ENCODE measurements at regions not wholly inside any gene's neighbourhood (a gene's known extent, or its start where the extent isn't known, plus 50 kb on each side); places are given as distances from the start of the nearest gene placed in this dataset.

DNA sequence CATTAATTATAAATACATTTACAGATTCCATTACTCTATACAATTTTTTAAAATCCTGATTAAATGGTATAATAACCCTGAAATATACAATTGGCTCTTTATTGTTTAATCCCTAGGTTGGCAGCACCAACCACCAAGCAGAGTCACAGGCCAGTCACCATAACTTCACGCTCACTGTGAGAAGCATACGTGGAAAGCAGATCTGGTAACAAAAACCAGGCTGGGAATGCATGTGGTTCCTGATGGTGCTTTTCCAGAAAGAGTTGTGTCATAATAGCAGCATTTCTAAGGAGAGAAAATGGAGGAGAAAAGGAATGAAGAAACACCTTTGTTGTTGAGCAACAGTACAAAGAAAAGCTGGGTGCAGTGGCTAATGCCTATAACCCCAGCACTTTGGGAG is 66.1 kb downstream of the SIX6 start:
- TF ChIP-seq, protein P1, sequence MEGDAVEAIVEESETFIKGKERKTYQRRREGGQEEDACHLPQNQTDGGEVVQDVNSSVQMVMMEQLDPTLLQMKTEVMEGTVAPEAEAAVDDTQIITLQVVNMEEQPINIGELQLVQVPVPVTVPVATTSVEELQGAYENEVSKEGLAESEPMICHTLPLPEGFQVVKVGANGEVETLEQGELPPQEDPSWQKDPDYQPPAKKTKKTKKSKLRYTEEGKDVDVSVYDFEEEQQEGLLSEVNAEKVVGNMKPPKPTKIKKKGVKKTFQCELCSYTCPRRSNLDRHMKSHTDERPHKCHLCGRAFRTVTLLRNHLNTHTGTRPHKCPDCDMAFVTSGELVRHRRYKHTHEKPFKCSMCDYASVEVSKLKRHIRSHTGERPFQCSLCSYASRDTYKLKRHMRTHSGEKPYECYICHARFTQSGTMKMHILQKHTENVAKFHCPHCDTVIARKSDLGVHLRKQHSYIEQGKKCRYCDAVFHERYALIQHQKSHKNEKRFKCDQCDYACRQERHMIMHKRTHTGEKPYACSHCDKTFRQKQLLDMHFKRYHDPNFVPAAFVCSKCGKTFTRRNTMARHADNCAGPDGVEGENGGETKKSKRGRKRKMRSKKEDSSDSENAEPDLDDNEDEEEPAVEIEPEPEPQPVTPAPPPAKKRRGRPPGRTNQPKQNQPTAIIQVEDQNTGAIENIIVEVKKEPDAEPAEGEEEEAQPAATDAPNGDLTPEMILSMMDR (IDR thresholded peaks at IDR 0.05 in 2 of 3, conservative IDR thresholded peaks at IDR 0.05 in 1 of 3; ENCODE audit: insufficient read depth in 2 of 3, low read depth in 1 of 3, low read length in 3 of 3): no peak
- TF ChIP-seq, protein P2, sequence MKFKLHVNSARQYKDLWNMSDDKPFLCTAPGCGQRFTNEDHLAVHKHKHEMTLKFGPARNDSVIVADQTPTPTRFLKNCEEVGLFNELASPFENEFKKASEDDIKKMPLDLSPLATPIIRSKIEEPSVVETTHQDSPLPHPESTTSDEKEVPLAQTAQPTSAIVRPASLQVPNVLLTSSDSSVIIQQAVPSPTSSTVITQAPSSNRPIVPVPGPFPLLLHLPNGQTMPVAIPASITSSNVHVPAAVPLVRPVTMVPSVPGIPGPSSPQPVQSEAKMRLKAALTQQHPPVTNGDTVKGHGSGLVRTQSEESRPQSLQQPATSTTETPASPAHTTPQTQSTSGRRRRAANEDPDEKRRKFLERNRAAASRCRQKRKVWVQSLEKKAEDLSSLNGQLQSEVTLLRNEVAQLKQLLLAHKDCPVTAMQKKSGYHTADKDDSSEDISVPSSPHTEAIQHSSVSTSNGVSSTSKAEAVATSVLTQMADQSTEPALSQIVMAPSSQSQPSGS (CRISPR knock-in tag; IDR thresholded peaks at IDR 0.05): no peak
- TF ChIP-seq, protein P3, sequence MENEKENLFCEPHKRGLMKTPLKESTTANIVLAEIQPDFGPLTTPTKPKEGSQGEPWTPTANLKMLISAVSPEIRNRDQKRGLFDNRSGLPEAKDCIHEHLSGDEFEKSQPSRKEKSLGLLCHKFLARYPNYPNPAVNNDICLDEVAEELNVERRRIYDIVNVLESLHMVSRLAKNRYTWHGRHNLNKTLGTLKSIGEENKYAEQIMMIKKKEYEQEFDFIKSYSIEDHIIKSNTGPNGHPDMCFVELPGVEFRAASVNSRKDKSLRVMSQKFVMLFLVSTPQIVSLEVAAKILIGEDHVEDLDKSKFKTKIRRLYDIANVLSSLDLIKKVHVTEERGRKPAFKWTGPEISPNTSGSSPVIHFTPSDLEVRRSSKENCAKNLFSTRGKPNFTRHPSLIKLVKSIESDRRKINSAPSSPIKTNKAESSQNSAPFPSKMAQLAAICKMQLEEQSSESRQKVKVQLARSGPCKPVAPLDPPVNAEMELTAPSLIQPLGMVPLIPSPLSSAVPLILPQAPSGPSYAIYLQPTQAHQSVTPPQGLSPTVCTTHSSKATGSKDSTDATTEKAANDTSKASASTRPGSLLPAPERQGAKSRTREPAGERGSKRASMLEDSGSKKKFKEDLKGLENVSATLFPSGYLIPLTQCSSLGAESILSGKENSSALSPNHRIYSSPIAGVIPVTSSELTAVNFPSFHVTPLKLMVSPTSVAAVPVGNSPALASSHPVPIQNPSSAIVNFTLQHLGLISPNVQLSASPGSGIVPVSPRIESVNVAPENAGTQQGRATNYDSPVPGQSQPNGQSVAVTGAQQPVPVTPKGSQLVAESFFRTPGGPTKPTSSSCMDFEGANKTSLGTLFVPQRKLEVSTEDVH (IDR thresholded peaks at IDR 0.05; ENCODE audit: low read depth, partially characterized antibody): no peak
- TF ChIP-seq, protein P4, sequence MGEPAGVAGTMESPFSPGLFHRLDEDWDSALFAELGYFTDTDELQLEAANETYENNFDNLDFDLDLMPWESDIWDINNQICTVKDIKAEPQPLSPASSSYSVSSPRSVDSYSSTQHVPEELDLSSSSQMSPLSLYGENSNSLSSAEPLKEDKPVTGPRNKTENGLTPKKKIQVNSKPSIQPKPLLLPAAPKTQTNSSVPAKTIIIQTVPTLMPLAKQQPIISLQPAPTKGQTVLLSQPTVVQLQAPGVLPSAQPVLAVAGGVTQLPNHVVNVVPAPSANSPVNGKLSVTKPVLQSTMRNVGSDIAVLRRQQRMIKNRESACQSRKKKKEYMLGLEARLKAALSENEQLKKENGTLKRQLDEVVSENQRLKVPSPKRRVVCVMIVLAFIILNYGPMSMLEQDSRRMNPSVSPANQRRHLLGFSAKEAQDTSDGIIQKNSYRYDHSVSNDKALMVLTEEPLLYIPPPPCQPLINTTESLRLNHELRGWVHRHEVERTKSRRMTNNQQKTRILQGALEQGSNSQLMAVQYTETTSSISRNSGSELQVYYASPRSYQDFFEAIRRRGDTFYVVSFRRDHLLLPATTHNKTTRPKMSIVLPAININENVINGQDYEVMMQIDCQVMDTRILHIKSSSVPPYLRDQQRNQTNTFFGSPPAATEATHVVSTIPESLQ (CRISPR knock-in tag; IDR thresholded peaks at IDR 0.05): no peak
- TF ChIP-seq, protein P5, sequence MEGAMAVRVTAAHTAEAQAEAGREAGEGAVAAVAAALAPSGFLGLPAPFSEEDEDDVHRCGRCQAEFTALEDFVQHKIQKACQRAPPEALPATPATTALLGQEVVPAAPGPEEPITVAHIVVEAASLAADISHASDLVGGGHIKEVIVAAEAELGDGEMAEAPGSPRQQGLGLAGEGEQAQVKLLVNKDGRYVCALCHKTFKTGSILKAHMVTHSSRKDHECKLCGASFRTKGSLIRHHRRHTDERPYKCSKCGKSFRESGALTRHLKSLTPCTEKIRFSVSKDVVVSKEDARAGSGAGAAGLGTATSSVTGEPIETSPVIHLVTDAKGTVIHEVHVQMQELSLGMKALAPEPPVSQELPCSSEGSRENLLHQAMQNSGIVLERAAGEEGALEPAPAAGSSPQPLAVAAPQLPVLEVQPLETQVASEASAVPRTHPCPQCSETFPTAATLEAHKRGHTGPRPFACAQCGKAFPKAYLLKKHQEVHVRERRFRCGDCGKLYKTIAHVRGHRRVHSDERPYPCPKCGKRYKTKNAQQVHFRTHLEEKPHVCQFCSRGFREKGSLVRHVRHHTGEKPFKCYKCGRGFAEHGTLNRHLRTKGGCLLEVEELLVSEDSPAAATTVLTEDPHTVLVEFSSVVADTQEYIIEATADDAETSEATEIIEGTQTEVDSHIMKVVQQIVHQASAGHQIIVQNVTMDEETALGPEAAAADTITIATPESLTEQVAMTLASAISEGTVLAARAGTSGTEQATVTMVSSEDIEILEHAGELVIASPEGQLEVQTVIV (CRISPR knock-in tag; IDR thresholded peaks at IDR 0.05; ENCODE audit: borderline replicate concordance): no peak
- no peak for TF ChIP-seq RB1 (IDR thresholded peaks at IDR 0.05; ENCODE audit: low read depth)
- TF ChIP-seq ZNF589 (CRISPR knock-in tag; IDR thresholded peaks at IDR 0.05; ENCODE audit: low read depth): no peak
- no peak for TF ChIP-seq POLR2AphosphoS5 (IDR thresholded peaks at IDR 0.05; ENCODE audit: control insufficient read depth, insufficient read depth, low read depth, low read length)

Measured in K562 (cell line).